Suprapubic skin (tissue), 4 donors: ENCODE measurements at regions not wholly inside any gene's neighbourhood (a gene's known extent, or its start where the extent isn't known, plus 50 kb on each side); places are given as distances from the start of the nearest gene placed in this dataset.

Experiments
- EP300 ChIP-seq: sonication (generic); formaldehyde crosslinking; IDR thresholded peaks from one replicate; pipeline ENCODE4 v1.6.1; 2017; ENCODE audit warnings: antibody characterized with exemption
- POLR2A ChIP-seq, 2 donors: fragments of 450-650 bp; IDR thresholded peaks; one replicate each; pipeline ENCODE4 v1.6.1; 2017; ENCODE audit warnings: antibody characterized with exemption in 2 of 2, mild to moderate bottlenecking in 2 of 2, moderate library complexity in 2 of 2
- POLR2AphosphoS5 ChIP-seq, 3 donors: sonication (generic); formaldehyde crosslinking; IDR thresholded peaks; one replicate each; pipeline ENCODE4 v1.6.1; 2017; ENCODE audit warnings: antibody characterized with exemption in 3 of 3
- TF ChIP-seq, protein P1 (sequence below), 2 donors: fragments of 200-600 bp in 1 of 2; fragments of 450-650 bp in 1 of 2; sonication (generic) in 1 of 2; IDR thresholded peaks; one replicate each; pipeline ENCODE4 v1.5.1; 2016 to 2019; ENCODE audit warnings: antibody characterized with exemption in 2 of 2, mild to moderate bottlenecking in 1 of 2, moderate library complexity in 1 of 2

DNA sequence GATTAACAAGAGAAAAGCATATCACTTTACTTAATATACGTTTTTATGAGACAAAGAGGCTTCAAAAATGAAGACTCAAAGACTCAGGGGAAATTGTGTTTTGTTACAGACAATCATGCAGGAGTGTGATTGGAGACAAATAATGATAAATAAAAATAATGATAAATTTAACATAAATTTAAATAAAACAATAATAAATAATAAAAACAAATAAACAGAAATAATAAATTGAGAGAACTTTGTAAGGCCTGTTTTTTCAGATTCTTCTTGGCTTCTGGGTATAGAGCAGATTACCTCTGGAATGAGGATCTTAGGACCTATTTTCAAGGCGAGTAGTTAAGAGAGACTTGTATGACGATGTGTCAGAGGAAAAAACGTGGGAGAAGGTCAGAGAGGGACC, 271.4 kb upstream of the POT1 start:
- TF ChIP-seq, protein P1, sequence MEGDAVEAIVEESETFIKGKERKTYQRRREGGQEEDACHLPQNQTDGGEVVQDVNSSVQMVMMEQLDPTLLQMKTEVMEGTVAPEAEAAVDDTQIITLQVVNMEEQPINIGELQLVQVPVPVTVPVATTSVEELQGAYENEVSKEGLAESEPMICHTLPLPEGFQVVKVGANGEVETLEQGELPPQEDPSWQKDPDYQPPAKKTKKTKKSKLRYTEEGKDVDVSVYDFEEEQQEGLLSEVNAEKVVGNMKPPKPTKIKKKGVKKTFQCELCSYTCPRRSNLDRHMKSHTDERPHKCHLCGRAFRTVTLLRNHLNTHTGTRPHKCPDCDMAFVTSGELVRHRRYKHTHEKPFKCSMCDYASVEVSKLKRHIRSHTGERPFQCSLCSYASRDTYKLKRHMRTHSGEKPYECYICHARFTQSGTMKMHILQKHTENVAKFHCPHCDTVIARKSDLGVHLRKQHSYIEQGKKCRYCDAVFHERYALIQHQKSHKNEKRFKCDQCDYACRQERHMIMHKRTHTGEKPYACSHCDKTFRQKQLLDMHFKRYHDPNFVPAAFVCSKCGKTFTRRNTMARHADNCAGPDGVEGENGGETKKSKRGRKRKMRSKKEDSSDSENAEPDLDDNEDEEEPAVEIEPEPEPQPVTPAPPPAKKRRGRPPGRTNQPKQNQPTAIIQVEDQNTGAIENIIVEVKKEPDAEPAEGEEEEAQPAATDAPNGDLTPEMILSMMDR (IDR thresholded peaks at IDR 0.05): no peak
- TF ChIP-seq POLR2AphosphoS5 (IDR thresholded peaks at IDR 0.05): no peak
- TF ChIP-seq EP300: no peak
- no peak for TF ChIP-seq POLR2A (IDR thresholded peaks at IDR 0.05)
